Loucy (cell line): ENCODE measurements at regions not wholly inside any gene's neighbourhood (a gene's known extent, or its start where the extent isn't known, plus 50 kb on each side); places are given as distances from the start of the nearest gene placed in this dataset.

Source experiments
- CTCF ChIP-seq: fragments of 200-600 bp; sonication (generic); conservative IDR thresholded peaks from 2 replicates; pipeline ENCODE4 v1.5.1; 2014; ENCODE audit warnings: mild to moderate bottlenecking, antibody characterized with exemption, low read length
- EZH2phosphoT487 ChIP-seq: fragments of 200-600 bp; IDR thresholded peaks from 2 replicates; pipeline ENCODE4 v1.6.1; 2018; ENCODE audit warnings: antibody characterized with exemption, mild to moderate bottlenecking, moderate library complexity, borderline replicate concordance

GRCh38 chr18:44096016-44096415 lies 584.7 kb upstream of the SETBP1 start:
- TF ChIP-seq CTCF: no peak
- TF ChIP-seq EZH2phosphoT487: no peak
